ENCODE measurements at regions not wholly inside any gene's neighbourhood (a gene's known extent, or its start where the extent isn't known, plus 50 kb on each side); places are given as distances from the start of the nearest gene placed in this dataset.

DNA sequence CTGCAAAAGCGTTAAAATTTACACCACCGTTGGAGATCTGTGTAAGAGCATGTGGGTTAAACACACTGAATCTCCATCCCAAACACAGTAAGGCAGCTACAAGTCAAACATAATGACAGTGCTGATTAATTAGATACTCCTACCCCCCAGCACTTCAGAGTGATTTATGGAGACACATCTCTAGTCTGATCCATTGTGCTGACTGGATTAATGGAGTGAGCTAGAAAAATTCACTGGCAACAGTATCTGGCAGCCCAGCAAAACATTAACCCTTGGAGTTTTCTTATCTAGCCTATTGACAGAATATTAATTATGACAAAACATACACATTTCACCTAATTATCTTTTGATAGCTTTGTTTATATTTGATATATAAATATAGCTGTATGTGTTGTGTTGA is 188.6 kb upstream of the ISL1 start:
- 7% methylated on average over 2 of the region's 2 CpGs for whole genome bisulfite sequencing

DNA sequence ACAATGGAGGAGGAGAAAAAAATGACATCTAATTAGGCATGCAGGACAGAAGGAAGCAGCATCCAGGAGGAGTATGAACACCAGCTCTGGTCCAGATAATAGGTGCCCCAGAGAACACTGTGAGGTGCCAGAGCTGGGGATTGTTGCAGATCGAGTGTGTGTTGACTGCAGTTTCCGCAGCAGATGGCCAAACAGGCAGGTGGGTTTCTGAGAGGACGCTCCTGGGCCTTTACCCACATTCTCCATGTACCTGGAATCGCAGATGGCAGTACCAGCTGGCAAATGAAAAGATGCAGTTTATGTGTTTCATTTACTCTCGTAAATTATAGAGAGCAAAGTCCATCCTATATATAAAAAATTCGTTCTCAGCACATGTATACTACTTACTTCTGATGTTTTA is 182.2 kb upstream of the ISL1 start:
- no peaks in the 10 kb centered on the region for H3K27me3 ChIP-seq (replicated peaks; ENCODE audit: insufficient read depth)
- H3K4me3 ChIP-seq, result no peak overlapping the region
- no peaks in the 10 kb centered on the region for H3K9me3 ChIP-seq
- no peak overlapping the region for H3K27ac ChIP-seq
- 73% methylated on average over 6 of the region's 6 CpGs for WGBS
- DNase-seq (ENCODE audit: low spot score), result no peak
- TF ChIP-seq POLR2A (IDR thresholded peaks at IDR 0.05) (no peak), POLR2AphosphoS5 (IDR thresholded peaks at IDR 0.05) (no peak)
- TF ChIP-seq, protein P1, sequence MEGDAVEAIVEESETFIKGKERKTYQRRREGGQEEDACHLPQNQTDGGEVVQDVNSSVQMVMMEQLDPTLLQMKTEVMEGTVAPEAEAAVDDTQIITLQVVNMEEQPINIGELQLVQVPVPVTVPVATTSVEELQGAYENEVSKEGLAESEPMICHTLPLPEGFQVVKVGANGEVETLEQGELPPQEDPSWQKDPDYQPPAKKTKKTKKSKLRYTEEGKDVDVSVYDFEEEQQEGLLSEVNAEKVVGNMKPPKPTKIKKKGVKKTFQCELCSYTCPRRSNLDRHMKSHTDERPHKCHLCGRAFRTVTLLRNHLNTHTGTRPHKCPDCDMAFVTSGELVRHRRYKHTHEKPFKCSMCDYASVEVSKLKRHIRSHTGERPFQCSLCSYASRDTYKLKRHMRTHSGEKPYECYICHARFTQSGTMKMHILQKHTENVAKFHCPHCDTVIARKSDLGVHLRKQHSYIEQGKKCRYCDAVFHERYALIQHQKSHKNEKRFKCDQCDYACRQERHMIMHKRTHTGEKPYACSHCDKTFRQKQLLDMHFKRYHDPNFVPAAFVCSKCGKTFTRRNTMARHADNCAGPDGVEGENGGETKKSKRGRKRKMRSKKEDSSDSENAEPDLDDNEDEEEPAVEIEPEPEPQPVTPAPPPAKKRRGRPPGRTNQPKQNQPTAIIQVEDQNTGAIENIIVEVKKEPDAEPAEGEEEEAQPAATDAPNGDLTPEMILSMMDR (IDR thresholded peaks at IDR 0.05), result no peak
- H3K36me3 ChIP-seq, result no peaks in the 10 kb centered on the region
- H3K4me1 ChIP-seq (replicated peaks), result no peaks in the 10 kb centered on the region
- intact Hi-C loops (cut with DNase I), result no loop called here

More for the DNA sequence above, 188.6 kb upstream of the ISL1 start:
- Histone ChIP-seq H3K4me3 (no peak overlapping the region), H3K27ac (no peak overlapping the region), H3K9me3 (no peaks in the 10 kb centered on the region), H3K27me3 (replicated peaks; ENCODE audit: insufficient read depth) (no peaks in the 10 kb centered on the region), H3K4me1 (replicated peaks) (no peaks in the 10 kb centered on the region), H3K36me3 (no peaks in the 10 kb centered on the region)
- intact Hi-C loops (cut with DNase I), result no loop called here
- TF ChIP-seq POLR2AphosphoS5 (IDR thresholded peaks at IDR 0.05) (no peak), POLR2A (IDR thresholded peaks at IDR 0.05) (no peak)
- TF ChIP-seq, protein P1 (IDR thresholded peaks at IDR 0.05), result no peak
- DNase-seq (ENCODE audit: low spot score), result no peak

- intact Hi-C loops (cut with DNase I), result no loop called here
- WGBS, result 88% methylated on average over 1 of the region's 1 CpG
- H3K36me3 ChIP-seq, result no peaks in the 10 kb centered on the region
- no peaks in the 10 kb centered on the region for H3K9me3 ChIP-seq
- TF ChIP-seq POLR2AphosphoS5 (IDR thresholded peaks at IDR 0.05) (no peak), POLR2A (IDR thresholded peaks at IDR 0.05) (no peak)
- TF ChIP-seq, protein P1 (IDR thresholded peaks at IDR 0.05), result no peak
- H3K4me3 ChIP-seq, result no peak overlapping the region
- H3K27ac ChIP-seq, result no peak overlapping the region
- H3K27me3 ChIP-seq (replicated peaks; ENCODE audit: insufficient read depth), result no peaks in the 10 kb centered on the region
- H3K4me1 ChIP-seq (replicated peaks), result no peaks in the 10 kb centered on the region
- no peak for DNase-seq (ENCODE audit: low spot score)
Measured at GRCh38 chr5:51201708-51202107, 181.5 kb upstream of the ISL1 start.

DNA sequence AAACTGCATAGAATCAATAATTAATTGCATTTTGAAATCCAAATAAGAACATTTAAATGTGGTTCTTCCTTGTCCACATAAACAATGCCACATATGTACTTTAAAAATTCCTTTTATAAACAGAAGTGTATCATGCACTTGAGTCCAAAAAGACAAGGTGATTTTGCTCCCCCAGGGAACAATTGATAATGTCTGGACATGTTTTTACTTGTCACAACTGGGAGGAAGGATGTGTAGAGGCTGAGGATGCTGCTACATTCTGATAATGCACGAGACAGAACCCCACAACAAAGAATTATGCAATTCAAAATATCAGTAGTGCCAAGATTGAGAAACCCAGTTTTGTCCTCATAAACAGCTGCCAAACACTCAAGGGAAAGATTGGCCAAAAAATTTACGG is 181.1 kb upstream of the ISL1 start:
- H3K4me1 ChIP-seq (replicated peaks), result no peaks in the 10 kb centered on the region
- TF ChIP-seq POLR2AphosphoS5 (IDR thresholded peaks at IDR 0.05), result no peak
- TF ChIP-seq, protein P1 (IDR thresholded peaks at IDR 0.05), result no peak
- TF ChIP-seq POLR2A (IDR thresholded peaks at IDR 0.05), result no peak
- H3K27me3 ChIP-seq (replicated peaks; ENCODE audit: insufficient read depth), result no peaks in the 10 kb centered on the region
- intact Hi-C loops (cut with DNase I), result no loop called here
- H3K27ac ChIP-seq, result no peak overlapping the region
- DNase-seq (ENCODE audit: low spot score), result no peak
- H3K4me3 ChIP-seq, result no peak overlapping the region
- H3K9me3 ChIP-seq, result no peaks in the 10 kb centered on the region
- WGBS, result 41% methylated on average over 2 of the region's 2 CpGs
- H3K36me3 ChIP-seq, result no peaks in the 10 kb centered on the region

DNA sequence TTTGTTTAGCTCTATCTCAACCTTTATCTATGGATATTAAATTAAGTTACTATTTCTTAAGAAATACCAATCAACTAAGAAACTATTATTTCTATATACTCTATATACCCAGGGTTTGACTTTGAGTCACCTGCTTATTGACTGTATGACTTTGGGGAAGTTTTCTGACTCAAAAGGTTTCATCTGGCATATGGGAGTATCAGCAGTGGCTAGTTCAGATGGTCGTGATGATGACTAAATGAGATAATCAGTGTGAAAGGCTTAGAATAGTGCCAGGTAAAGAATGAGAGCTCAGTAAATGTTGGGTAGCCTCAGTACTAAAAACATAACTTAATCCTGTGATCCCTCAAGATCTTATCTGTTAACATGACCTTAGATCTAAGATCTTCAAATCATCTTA is 179.7 kb upstream of the ISL1 start:
- no peaks in the 10 kb centered on the region for H3K4me1 ChIP-seq (replicated peaks)
- no peaks in the 10 kb centered on the region for H3K36me3 ChIP-seq
- DNase-seq (ENCODE audit: low spot score), result no peak
- H3K27ac ChIP-seq, result no peak overlapping the region
- intact Hi-C loops (cut with DNase I), result no loop called here
- no peak overlapping the region for H3K4me3 ChIP-seq
- H3K27me3 ChIP-seq (replicated peaks; ENCODE audit: insufficient read depth), result no peaks in the 10 kb centered on the region
- TF ChIP-seq POLR2A (IDR thresholded peaks at IDR 0.05) (no peak), POLR2AphosphoS5 (IDR thresholded peaks at IDR 0.05) (no peak)
- TF ChIP-seq, protein P1 (IDR thresholded peaks at IDR 0.05), result no peak
- no peaks in the 10 kb centered on the region for H3K9me3 ChIP-seq
- WGBS, result 45% methylated on average over 1 of the region's 1 CpG
